Mammary epithelial cell (primary cell): ENCODE measurements at regions not wholly inside any gene's neighbourhood (a gene's known extent, or its start where the extent isn't known, plus 50 kb on each side); places are given as distances from the start of the nearest gene placed in this dataset.
"Not testable (repeated sequence)": the region's sequence is repeated elsewhere in the genome, so short reads cannot be mapped to it uniquely, and the experiment has no call there.

Experiments used
- EZH2 ChIP-seq: IDR thresholded peaks from 2 replicates; pipeline ENCODE4 v1.6.1; 2012; ENCODE audit warnings: low read length, inconsistent platforms, borderline replicate concordance
- TF ChIP-seq, protein P1 (sequence below), 2 donors: IDR thresholded peaks in 1 of 2; conservative IDR thresholded peaks in 1 of 2; 2 replicates each; pipeline ENCODE4 v1.5.1; 2011 to 2012; ENCODE audit warnings: inconsistent platforms in 2 of 2, low read length in 2 of 2, mild to moderate bottlenecking in 2 of 2, control low read depth in 1 of 2, low read depth in 1 of 2; ENCODE audit not compliant: insufficient read depth in 1 of 2; ENCODE audit errors: extremely low read depth in 1 of 2

DNA sequence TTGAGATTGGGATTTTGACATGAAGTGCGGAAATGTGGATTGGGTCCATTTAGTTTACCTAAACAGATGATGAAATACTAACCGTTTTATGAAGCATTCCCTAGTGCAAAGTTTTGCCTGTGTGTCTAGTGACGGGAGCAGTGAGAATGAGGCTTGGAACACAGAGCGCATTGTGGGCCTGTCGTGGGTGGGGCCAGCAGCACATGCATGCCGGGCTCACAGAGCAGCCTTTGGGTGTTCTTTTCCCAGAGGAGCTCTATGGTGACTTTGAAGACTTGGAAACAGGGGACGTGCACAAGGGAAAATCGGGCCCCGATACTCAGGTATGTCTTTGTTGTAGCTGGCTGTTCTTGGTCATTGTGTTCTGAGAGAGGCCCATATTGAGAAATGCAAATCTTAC lies 388.1 kb downstream of the GOLGA6L6 start:
- TF ChIP-seq, protein P1, sequence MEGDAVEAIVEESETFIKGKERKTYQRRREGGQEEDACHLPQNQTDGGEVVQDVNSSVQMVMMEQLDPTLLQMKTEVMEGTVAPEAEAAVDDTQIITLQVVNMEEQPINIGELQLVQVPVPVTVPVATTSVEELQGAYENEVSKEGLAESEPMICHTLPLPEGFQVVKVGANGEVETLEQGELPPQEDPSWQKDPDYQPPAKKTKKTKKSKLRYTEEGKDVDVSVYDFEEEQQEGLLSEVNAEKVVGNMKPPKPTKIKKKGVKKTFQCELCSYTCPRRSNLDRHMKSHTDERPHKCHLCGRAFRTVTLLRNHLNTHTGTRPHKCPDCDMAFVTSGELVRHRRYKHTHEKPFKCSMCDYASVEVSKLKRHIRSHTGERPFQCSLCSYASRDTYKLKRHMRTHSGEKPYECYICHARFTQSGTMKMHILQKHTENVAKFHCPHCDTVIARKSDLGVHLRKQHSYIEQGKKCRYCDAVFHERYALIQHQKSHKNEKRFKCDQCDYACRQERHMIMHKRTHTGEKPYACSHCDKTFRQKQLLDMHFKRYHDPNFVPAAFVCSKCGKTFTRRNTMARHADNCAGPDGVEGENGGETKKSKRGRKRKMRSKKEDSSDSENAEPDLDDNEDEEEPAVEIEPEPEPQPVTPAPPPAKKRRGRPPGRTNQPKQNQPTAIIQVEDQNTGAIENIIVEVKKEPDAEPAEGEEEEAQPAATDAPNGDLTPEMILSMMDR (conservative IDR thresholded peaks at IDR 0.05 in 1 of 2, IDR thresholded peaks at IDR 0.05 in 1 of 2; ENCODE audit: extremely low read depth in 1 of 2, insufficient read depth in 1 of 2, low read depth in 1 of 2, low read length in 2 of 2) = not testable (repeated sequence)
- TF ChIP-seq EZH2 = not testable (repeated sequence)
